GM12892 (cell line): ENCODE measurements at regions not wholly inside any gene's neighbourhood (a gene's known extent, or its start where the extent isn't known, plus 50 kb on each side); places are given as distances from the start of the nearest gene placed in this dataset.
"Not testable (repeated sequence)": the region's sequence is repeated elsewhere in the genome, so short reads cannot be mapped to it uniquely, and the experiment has no call there.

Source experiments
- DNase-seq: peaks from one replicate; pipeline ENCODE4 v3.0.0; 2011; ENCODE audit not compliant: insufficient read length
- FAIRE-seq: peaks from 2 replicates; lab custom pipeline; 2011; peaks lifted over from hg19 to GRCh38; lab: Jason Lieb, UNC
- POLR2A ChIP-seq: IDR thresholded peaks from 2 replicates; pipeline ENCODE4 v1.6.1; 2011; ENCODE audit warnings: low read depth, low read length, control low read depth
- POLR2AphosphoS5 ChIP-seq: IDR thresholded peaks from 2 replicates; pipeline ENCODE4 v1.6.1; 2011; ENCODE audit warnings: low read depth, low read length, control low read depth
- TAF1 ChIP-seq: IDR thresholded peaks from 2 replicates; pipeline ENCODE4 v1.6.1; 2011; ENCODE audit warnings: low read depth, mild to moderate bottlenecking, control low read depth, low read length, borderline replicate concordance

- FAIRE-seq (no peak), DNase-seq (no peak)
- TF ChIP-seq POLR2A = no peak
- no peak for TF ChIP-seq TAF1
- TF ChIP-seq POLR2AphosphoS5 = no peak
Measured at GRCh38 chr10:33041783-33042437, 83.9 kb upstream of the ITGB1 start.

- no peak for DNase-seq
- FAIRE-seq = no peak
- no peak for TF ChIP-seq POLR2AphosphoS5
- no peak for TF ChIP-seq TAF1
Measured at GRCh38 chr10:33040436-33040835, 82.4 kb upstream of the ITGB1 start.

GRCh38 chr10:33039181-33039580, 81.2 kb upstream of the ITGB1 start:
- FAIRE-seq = no peak
- TF ChIP-seq POLR2A = no peak
- no peak for TF ChIP-seq TAF1
- no peak for TF ChIP-seq POLR2AphosphoS5

GRCh38 chr10:33038672-33039071, 80.6 kb upstream of the ITGB1 start:
- no peak for DNase-seq
- no peak for FAIRE-seq
- TF ChIP-seq POLR2A (no peak), TAF1 (no peak), POLR2AphosphoS5 (no peak)

More at GRCh38 chr10:33039181-33039580, 81.2 kb upstream of the ITGB1 start:
- no peak for DNase-seq

- DNase-seq = no peak
- TF ChIP-seq TAF1 (no peak), POLR2A (no peak), POLR2AphosphoS5 (no peak)
- FAIRE-seq = no peak
Measured at GRCh38 chr10:33037726-33038125, 79.7 kb upstream of the ITGB1 start.

GRCh38 chr10:33036670-33037069, 78.6 kb upstream of the ITGB1 start:
- FAIRE-seq (no peak), DNase-seq (no peak)
- TF ChIP-seq TAF1 (no peak), POLR2A (no peak)

GRCh38 chr10:33035411-33035810, 77.4 kb upstream of the ITGB1 start:
- FAIRE-seq (no peak), DNase-seq (no peak)
- TF ChIP-seq TAF1 = no peak
- TF ChIP-seq POLR2A = no peak
- no peak for TF ChIP-seq POLR2AphosphoS5

- TF ChIP-seq TAF1 (no peak), POLR2AphosphoS5 (no peak), POLR2A (no peak)
- DNase-seq (no peak), FAIRE-seq (no peak)
Measured at GRCh38 chr10:33034931-33035330, 76.9 kb upstream of the ITGB1 start.

- TF ChIP-seq TAF1 (no peak), POLR2AphosphoS5 (no peak), POLR2A (no peak)
- no peak for DNase-seq
- no peak for FAIRE-seq
Measured at GRCh38 chr10:33032654-33033151, 74.7 kb upstream of the ITGB1 start.

- TF ChIP-seq POLR2A (no peak), POLR2AphosphoS5 (no peak), TAF1 (no peak)
- FAIRE-seq (no peak), DNase-seq (no peak)
Measured at GRCh38 chr10:33031815-33032653, 74.0 kb upstream of the ITGB1 start.

- DNase-seq (no peak), FAIRE-seq (no peak)
- no peak for TF ChIP-seq POLR2A
- no peak for TF ChIP-seq POLR2AphosphoS5
- TF ChIP-seq TAF1 = no peak
Measured at GRCh38 chr10:33031171-33031570, 73.1 kb upstream of the ITGB1 start.

GRCh38 chr10:33028515-33028914, 70.5 kb upstream of the ITGB1 start:
- DNase-seq, FAIRE-seq: not testable (repeated sequence)

GRCh38 chr10:33027088-33027487, 69.1 kb upstream of the ITGB1 start:
- DNase-seq (no peak), FAIRE-seq (no peak)
- TF ChIP-seq POLR2AphosphoS5 = no peak
- no peak for TF ChIP-seq TAF1
- no peak for TF ChIP-seq POLR2A
